ENCODE measurements at regions not wholly inside any gene's neighbourhood (a gene's known extent, or its start where the extent isn't known, plus 50 kb on each side); places are given as distances from the start of the nearest gene placed in this dataset.

- DNase-seq (no peak), ATAC-seq (no peak)
- H3K36me3 ChIP-seq (ENCODE audit: low read depth): no peaks in the 10 kb centered on the region
- no peak for TF ChIP-seq CTCF (IDR thresholded peaks at IDR 0.05)
- H3K4me1 ChIP-seq (ENCODE audit: low read depth): no peaks in the 10 kb centered on the region
- H3K4me3 ChIP-seq: no peak overlapping the region
- intact Hi-C loops (cut with DNase I, micrococcal nuclease): no loop called here
- no peaks in the 10 kb centered on the region for H3K9me3 ChIP-seq
Observed at GRCh38 chr1:10892138-10893065, 96.0 kb upstream of the CASZ1 start.

DNA sequence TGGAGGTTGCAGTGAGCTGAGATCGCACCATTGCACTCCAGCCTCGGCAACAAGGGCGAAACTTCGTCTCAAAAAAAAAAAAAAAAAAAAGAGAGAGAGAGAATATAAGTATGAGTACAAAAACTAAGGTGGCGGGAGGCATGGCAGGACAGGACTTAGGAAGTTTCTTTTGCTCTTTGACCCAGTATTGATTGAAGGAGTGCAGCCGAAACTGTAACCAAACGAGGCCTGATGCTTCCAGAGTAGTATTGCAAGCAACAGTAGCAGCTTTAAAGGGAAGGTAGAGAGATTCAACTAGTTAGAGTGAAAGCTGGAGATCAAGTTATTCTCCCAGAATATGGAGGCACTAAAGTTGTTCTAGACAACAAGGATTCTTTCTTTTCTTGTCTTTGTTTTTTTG lies 99.2 kb upstream of the CASZ1 start:
- no peaks in the 10 kb centered on the region for H3K36me3 ChIP-seq (ENCODE audit: low read depth)
- H3K4me1 ChIP-seq (ENCODE audit: low read depth): peaks cover 2% of the 10 kb centered on the region
- no peak for DNase-seq
- intact Hi-C loops (cut with DNase I, micrococcal nuclease): no loop called here
- TF ChIP-seq CTCF (IDR thresholded peaks at IDR 0.05): no peak
- ATAC-seq: no peak
- no peaks in the 10 kb centered on the region for H3K9me3 ChIP-seq
- H3K4me3 ChIP-seq: no peak overlapping the region

- TF ChIP-seq CTCF (IDR thresholded peaks at IDR 0.05): no peak
- no peaks in the 10 kb centered on the region for H3K9me3 ChIP-seq
- H3K4me1 ChIP-seq (ENCODE audit: low read depth): peaks cover 13% of the 10 kb centered on the region
- no peaks in the 10 kb centered on the region for H3K36me3 ChIP-seq (ENCODE audit: low read depth)
- no peak overlapping the region for H3K4me3 ChIP-seq
- DNase-seq: no peak
- intact Hi-C loops (cut with DNase I, micrococcal nuclease): no loop called here
- ATAC-seq: no peak
Observed at GRCh38 chr1:10896673-10897072, 100.2 kb upstream of the CASZ1 start.

DNA sequence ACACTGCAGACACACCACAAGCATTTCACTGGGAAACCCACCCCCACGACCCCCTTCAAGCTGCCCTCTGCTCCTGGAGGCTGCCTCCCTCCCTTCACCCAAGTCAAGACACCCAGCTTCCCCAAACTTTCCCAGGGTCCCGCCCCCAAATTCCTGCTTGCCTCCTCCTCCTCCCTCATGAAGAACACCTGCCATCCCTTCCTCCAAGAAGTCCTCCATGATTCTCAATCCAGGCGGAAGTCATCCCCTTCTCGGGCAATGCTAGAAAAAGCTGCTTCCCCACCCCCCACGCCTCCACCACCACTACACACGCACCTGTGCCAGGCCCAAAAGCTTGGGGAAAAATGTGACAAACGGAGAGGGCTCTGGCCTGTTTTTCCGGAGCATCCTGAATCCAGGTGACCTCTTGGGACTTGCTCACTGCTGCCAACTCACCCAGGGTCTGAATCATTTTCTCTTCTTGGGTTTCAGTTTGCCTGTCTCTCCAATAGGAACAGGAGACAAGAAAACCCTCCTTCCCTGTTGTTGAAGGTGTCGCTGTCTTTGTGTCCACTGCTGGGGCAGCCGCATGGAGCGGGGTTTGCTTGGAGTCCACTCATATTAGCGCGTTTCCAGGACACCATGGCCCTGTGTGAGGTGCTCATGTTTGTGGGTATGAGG lies 101.0 kb upstream of the CASZ1 start:
- no peak overlapping the region for H3K4me3 ChIP-seq
- no peak for TF ChIP-seq CTCF (IDR thresholded peaks at IDR 0.05)
- intact Hi-C loops (cut with DNase I, micrococcal nuclease): no loop called here
- ATAC-seq (no peak), DNase-seq (no peak)
- H3K9me3 ChIP-seq: no peaks in the 10 kb centered on the region
- H3K4me1 ChIP-seq (ENCODE audit: low read depth): peaks cover 13% of the 10 kb centered on the region
- no peaks in the 10 kb centered on the region for H3K36me3 ChIP-seq (ENCODE audit: low read depth)

DNA sequence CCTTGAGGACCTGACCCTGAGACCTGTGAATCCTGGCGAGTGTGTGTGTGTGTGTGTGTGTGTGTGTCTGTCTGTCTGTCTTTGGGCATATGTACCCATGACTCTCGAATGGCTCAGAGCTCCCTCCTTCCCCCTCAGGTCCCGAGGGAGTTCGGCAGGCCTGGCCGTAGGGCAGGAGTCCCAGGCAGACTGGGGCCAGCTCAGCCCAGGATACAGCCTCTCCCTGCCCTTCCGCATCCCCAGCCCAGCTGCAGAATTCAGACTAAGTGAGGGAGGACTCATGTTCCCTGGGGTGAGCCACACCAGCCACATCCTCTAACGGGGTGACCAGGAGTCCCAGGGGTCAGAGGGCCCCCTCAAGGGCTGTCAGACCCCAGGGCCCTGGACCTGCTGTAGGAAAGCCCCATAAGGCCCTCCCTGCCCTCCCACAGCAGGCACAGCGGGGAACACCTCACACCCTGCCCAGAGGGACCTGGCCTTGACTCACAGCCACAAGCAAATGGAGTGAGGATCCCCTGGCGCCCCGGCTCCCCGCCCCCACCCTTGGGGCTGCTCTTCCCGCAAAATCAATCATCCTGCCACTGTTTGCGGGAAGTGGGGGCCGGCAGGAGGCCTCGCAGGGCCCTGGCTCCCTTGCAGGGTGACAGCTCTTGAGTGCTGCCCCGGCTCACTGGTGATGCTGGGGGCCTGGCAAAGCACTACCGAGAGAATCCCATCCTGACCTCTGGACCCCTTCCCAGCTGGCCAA lies 101.7 kb upstream of the CASZ1 start:
- peak in 1 of 3 donors; percentile 12 for DNase-seq
- Histone ChIP-seq H3K36me3 (ENCODE audit: low read depth) (no peaks in the 10 kb centered on the region), H3K4me1 (ENCODE audit: low read depth) (peaks cover 13% of the 10 kb centered on the region), H3K9me3 (no peaks in the 10 kb centered on the region), H3K4me3 (no peak overlapping the region)
- ATAC-seq: no peak
- intact Hi-C loops (cut with DNase I, micrococcal nuclease): no loop called here
- TF ChIP-seq CTCF (IDR thresholded peaks at IDR 0.05): no peak

Data from mucosa of descending colon (tissue), 3 donors.